PC-9 (cell line): ENCODE measurements at regions not wholly inside any gene's neighbourhood (a gene's known extent, or its start where the extent isn't known, plus 50 kb on each side); places are given as distances from the start of the nearest gene placed in this dataset.

ENCODE experiments used
- CTCF ChIP-seq: fragments of 200-600 bp; sonication (generic); conservative IDR thresholded peaks from 2 replicates; pipeline ENCODE4 v1.6.1; 2017; ENCODE audit warnings: mixed run types, antibody characterized with exemption, mild to moderate bottlenecking, moderate library complexity
- EZH2 ChIP-seq: fragments of 200-600 bp; sonication (generic); IDR thresholded peaks from 2 replicates; pipeline ENCODE4 v1.8.0; 2017; ENCODE audit warnings: antibody characterized with exemption, low read depth

- TF ChIP-seq CTCF (no peak), EZH2 (no peak)
Observed at GRCh38 chr18:34942975-34943374, 98.2 kb upstream of the MAPRE2 start.
